Keratinocyte (primary cell): ENCODE measurements at regions not wholly inside any gene's neighbourhood (a gene's known extent, or its start where the extent isn't known, plus 50 kb on each side); places are given as distances from the start of the nearest gene placed in this dataset.

Experiments
- EZH2 ChIP-seq: IDR thresholded peaks from one replicate; pipeline ENCODE4 v1.6.1; 2012; ENCODE audit warnings: inconsistent platforms, mild to moderate bottlenecking, low read length, moderate library complexity
- TF ChIP-seq, protein P1 (sequence below), 3 experiments: IDR thresholded peaks in 1 of 3; conservative IDR thresholded peaks in 1 of 3; optimal IDR thresholded peaks in 1 of 3; 2 replicates in 2 of 3; 3 replicates in 1 of 3; pipeline versions ENCODE3 to v1.5.1; 2011; ENCODE audit warnings: low read length in 3 of 3, mild to moderate bottlenecking in 3 of 3, moderate library complexity in 2 of 3, control low read depth in 1 of 3, inconsistent platforms in 1 of 3; ENCODE audit not compliant: insufficient read depth in 2 of 3; ENCODE audit errors: extremely low read depth in 1 of 3

DNA sequence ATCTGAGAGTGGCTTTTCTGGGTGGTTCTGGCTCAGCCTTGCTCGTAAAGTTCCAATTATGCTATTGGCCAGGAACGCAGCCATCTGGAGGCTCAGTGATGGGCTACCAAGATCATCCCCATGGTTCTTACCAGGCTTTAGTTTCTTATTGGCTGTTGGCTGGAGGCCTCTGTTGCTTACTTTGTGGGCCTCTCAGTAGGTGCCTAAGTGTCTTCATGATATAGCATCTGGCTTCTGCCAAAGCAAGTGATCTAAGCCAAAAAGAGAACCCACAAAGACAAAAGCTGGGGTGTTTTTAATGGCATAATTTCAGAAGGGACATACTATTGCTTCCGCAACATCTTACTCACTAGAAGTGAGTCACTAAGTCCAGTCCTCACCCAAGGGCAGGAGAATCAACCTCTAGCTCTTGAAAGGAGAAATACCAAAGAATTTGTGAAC, 132.0 kb upstream of the MDFIC start:
- TF ChIP-seq, protein P1, sequence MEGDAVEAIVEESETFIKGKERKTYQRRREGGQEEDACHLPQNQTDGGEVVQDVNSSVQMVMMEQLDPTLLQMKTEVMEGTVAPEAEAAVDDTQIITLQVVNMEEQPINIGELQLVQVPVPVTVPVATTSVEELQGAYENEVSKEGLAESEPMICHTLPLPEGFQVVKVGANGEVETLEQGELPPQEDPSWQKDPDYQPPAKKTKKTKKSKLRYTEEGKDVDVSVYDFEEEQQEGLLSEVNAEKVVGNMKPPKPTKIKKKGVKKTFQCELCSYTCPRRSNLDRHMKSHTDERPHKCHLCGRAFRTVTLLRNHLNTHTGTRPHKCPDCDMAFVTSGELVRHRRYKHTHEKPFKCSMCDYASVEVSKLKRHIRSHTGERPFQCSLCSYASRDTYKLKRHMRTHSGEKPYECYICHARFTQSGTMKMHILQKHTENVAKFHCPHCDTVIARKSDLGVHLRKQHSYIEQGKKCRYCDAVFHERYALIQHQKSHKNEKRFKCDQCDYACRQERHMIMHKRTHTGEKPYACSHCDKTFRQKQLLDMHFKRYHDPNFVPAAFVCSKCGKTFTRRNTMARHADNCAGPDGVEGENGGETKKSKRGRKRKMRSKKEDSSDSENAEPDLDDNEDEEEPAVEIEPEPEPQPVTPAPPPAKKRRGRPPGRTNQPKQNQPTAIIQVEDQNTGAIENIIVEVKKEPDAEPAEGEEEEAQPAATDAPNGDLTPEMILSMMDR (optimal IDR thresholded peaks at IDR 0.05 in 1 of 3, IDR thresholded peaks at IDR 0.05 in 1 of 3, conservative IDR thresholded peaks at IDR 0.05 in 1 of 3; ENCODE audit: extremely low read depth in 1 of 3, insufficient read depth in 2 of 3, low read length in 3 of 3), result no peak
- no peak for TF ChIP-seq EZH2
